ENCODE measurements at regions not wholly inside any gene's neighbourhood (a gene's known extent, or its start where the extent isn't known, plus 50 kb on each side); places are given as distances from the start of the nearest gene placed in this dataset.

- TF ChIP-seq ZNF510 (tag by site-specific recombination; IDR thresholded peaks at IDR 0.05; ENCODE audit: insufficient replicate concordance) (no peak), CTCF (tag by site-specific recombination; IDR thresholded peaks at IDR 0.05) (no peak), ZNF157 (tag by site-specific recombination; IDR thresholded peaks at IDR 0.05) (no peak), MEIS1 (CRISPR knock-in tag; IDR thresholded peaks at IDR 0.05; ENCODE audit: borderline replicate concordance) (no peak), ZNF146 (tag by site-specific recombination; IDR thresholded peaks at IDR 0.05) (no peak), ZSCAN5A (tag by site-specific recombination; IDR thresholded peaks at IDR 0.05) (no peak), ZNF580 (tag by site-specific recombination; IDR thresholded peaks at IDR 0.05) (no peak), ZNF18 (tag by site-specific recombination; IDR thresholded peaks at IDR 0.05) (no peak), ZNF660 (tag by site-specific recombination; IDR thresholded peaks at IDR 0.05) (no peak), ZBTB49 (tag by site-specific recombination; IDR thresholded peaks at IDR 0.05; ENCODE audit: low read depth) (no peak)
These were observed 60.8 kb upstream of the MED9 start for GRCh38 chr17:17416007-17416399.
